GM21528 (cell line): ENCODE measurements at regions not wholly inside any gene's neighbourhood (a gene's known extent, or its start where the extent isn't known, plus 50 kb on each side); places are given as distances from the start of the nearest gene placed in this dataset.

ENCODE experiments used
- ATAC-seq: cut with Tn5 transposase; IDR thresholded peaks from one replicate; pipeline ENCODE4 v1.9.1; 2021; ENCODE audit warnings: mild to moderate bottlenecking, moderate library complexity; ENCODE audit not compliant: unreplicated experiment, low FRiP score

DNA sequence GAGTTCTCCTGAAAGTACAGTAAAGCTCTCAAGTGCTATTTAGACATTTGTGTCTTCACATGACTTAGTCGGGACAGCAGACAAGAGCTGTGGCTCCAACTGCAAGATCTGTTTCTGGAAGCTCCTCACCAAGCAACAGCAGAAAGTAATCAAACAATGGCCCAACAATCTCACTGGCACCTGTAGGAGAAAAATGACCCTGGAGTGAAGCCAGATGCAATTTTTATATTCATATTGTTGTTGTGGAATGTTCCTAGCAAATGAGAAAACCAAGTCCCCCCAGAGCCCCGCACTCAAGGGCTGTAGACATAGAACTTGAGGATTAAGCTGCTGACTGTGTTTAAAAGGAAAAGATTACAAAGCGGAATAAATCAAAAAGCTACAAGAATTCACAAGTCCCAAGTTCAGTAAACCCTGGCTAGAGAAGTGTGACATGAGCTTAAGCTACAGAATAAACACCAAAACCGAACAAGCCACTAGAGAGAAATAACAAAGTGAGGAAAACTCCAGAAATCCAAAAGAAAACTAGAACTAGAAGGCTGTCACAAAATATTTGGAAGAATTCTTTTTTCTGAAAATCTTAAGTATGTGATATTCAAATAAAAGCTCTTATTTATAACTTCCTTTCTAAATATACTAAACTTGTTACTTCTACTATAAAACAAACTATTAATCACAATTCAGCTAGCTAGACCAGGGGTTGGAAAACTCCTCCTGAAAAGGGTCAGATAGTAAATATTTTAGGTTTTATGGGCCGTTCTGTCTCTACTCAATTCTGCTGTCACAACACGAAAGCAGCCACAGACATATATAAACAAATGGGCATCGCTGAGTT, 454.5 kb downstream of the SUCLA2 start:
- no peak for ATAC-seq

DNA sequence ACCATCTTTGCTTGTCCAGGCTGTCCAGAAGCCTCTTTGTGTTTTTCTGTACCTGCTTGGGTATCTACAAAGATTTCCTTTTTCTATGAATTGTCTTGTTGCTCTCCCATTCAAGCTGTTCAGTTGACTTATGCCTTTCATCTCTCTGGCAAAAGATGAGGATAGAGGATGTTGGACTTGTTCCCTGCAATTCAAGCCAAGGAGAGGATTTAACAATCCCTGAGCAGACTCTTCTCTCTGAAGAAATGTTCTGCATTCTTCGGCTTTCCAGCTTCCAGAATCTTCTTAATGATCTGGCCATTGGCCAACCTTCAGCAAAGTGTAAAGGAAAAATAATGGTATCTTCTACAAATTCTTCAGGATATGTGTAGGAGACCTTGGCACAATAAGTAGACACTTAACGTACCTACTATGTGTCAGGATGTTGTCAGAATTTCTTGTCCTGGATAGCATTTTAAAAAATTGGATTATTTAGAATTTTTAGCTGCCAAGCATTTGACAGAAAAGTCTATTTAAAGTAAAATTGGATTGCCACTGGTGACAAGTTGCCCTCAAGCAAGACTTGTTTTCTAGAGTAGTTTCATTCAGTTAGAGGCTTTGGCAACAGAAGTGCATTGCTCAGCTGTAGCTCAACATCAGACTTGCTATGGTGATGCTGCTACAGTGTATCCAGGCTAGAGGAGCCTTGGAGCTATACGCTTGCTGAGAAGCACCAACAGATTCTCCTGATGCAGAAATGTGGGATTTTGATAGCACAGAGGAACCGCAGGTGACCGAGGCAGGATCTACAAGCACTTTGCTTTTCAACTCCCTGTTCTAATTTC, 455.7 kb downstream of the SUCLA2 start:
- ATAC-seq = no peak

DNA sequence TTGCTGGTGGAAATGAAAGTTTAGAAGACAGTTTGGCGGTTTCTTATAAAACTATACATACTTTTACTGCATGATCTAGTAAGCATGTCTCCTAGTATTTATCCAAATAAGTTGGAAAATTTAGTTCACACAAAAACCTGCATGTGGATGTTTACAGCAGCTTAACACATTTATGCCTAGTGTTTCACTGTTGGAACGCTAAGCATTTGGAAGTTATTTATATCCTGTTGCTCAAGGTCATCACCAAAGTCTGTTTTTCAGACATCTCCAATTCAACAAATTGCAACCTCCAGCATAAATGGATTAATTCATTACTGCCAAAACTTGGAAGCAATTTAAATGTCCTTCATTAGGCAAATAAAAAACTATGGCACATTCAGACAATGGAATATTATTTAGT, 461.8 kb downstream of the SUCLA2 start:
- ATAC-seq = no peak

DNA sequence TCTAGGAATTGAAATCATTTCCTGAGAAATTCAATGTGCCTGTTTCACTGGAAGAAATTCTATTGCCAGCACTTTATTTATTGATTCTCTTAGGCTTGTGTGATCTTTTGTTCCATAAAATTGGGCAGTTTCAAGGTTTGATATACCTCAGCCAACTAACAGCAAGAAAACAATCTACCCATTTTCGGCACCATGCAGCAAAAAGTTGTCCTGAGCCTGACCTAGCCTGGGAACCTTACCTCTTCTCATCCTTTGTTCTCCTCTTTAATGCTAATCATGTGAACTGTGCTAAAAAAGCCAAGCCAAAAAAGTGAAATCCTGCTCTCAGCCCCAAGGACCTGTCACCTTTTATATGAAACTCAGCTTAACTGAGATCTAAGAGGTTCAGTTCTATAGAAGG, 477.3 kb downstream of the SUCLA2 start:
- no peak for ATAC-seq

DNA sequence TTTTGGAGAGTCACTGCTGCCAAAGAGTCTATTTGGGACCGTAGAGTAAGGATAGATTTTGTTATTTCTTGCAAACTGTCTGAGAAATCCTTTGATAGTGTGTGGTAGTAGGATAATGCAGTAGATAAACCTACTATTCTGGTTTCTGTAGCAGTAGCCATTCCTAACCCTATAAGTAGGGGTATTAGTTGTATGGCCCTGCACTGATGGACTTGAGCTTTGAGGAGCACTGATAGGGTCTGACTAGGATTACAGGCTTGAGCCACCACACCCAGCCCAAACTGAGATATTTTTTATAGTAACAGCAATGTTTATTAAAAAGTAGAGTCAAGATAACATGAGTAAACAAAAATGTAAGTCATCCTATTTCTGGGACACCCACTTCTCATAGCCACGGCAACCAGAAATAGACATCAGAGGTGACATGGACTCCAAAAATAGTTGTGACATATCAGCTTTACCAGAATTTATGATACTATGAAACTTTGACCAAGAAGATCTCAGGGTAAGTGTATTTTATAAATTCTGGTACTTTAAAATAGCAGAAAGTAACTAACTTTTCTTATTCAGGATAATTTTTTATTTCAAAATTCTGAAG, 479.1 kb downstream of the SUCLA2 start:
- no peak for ATAC-seq

DNA sequence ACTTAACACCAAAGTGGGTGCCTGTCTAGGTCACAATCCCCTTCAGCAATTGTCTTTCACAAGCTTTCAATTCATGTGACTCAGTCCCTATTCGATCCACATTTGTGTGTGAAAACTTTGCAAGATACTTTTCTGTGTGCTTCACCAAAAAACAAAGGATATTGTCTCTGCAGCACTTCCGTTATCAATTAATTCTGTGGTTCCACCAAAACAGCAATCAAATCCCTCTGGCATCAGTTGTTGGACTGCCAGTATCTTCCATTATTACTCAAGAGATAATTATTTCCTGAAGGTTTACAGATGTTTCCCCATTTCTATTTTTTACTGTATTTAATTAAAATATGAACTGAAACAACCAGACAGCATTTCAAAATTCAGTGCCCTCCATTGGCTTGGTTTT, 481.4 kb downstream of the SUCLA2 start:
- ATAC-seq = no peak

DNA sequence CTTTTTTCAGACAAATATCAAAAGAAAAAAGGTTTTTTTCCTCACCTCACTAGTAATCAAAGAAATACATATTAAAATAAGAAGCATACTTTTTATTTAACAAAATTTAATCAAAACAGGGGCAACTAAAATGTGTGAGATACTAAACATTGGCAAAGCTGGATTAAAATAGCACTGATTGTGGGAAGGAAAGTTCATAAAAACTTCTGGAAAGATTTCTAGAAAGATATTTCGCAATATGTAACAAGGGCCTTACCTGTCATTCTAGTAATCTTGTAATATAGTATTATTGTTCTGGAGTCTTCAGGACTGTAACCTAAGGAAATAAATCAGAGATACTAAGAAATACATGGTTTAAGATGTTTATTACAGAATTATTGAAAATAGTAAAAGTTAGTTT, 482.5 kb downstream of the SUCLA2 start:
- no peak for ATAC-seq

DNA sequence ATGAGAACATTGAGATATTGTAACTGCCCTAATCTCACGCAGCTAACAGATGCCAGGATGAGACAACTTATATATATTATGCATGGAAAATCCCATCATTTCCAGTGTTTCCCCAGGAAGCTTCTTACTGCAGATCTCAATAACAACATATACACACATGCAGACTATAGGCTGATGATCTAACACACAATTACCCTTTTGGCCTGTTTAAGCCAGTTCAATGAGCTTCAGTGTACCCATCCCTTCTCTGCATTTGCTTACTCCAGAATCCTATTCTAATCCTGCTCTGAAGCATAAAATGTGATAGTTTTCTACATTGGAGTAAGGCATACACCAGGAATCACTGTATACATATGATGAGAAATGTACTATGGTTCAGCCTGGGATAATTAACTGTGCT, 489.4 kb downstream of the SUCLA2 start:
- ATAC-seq = no peak

DNA sequence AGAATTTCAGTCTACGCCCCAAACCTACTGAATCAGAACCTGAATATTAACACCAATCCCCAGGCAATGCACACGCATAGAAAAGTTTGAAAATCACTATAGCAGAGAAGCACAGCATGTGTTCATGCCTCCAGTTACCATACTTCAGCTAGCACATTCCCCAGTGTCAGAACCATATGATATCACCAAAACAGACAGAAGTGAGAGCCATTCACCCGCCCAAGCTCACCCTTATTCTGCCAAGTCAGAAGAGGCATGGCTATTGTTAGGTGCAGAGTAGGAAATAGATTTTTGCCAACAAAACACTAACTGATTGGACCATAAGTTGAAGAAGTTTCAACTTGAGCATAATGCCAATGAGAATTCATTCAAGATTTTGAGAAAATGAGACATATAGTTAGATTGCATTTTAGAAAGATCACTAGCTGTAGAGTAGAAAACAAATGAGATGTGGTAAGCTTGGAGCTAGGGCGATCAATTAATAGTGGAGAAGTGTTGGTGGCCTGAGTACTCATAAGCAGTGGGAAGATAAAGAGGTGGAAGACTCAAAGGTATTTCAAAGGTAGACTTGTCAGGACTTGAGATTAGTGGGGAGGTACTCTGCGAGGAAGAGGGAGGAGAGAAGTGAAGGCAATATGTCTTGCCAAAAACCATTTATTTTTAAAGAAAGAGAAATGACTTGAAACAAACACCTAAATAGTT, 492.4 kb downstream of the SUCLA2 start:
- ATAC-seq = no peak

DNA sequence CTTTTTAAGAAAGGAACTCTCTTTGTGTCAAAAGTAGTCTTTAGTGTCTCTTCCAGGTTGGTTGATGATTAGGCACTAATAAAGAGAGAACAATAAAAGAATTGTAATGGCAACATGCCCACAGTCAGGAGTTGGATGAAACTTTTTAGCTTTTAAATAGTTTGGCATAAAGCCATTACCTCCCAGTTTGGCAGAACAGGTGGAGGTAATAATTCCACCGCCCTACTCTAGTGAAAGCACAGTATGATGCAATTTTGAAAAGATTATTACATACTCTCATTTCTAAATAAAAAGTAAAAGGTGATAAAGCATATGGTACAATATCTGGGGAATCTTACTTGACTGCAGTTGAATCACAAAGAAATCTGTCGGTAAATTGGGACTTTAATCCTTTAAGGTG, 497.6 kb downstream of the SUCLA2 start:
- ATAC-seq = no peak

DNA sequence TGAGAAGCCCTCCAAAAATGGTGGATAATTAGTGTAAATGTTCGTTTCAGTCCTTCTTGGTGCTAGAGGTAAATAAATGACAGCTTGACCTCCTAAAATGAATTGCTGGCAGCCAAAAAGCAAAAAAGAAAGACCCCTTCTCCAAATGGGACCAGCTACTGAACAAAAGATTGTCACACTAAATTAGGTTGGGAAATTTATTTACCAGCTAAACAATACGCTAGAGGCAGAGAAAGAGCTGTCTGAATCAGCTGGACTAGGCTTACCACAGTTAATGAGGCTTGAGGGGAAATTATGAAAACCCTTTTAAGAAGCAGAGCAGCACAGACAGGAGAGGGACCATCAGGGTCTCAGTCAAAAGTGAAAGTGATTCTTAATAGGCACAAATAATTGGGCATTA, 498.9 kb downstream of the SUCLA2 start:
- no peak for ATAC-seq

DNA sequence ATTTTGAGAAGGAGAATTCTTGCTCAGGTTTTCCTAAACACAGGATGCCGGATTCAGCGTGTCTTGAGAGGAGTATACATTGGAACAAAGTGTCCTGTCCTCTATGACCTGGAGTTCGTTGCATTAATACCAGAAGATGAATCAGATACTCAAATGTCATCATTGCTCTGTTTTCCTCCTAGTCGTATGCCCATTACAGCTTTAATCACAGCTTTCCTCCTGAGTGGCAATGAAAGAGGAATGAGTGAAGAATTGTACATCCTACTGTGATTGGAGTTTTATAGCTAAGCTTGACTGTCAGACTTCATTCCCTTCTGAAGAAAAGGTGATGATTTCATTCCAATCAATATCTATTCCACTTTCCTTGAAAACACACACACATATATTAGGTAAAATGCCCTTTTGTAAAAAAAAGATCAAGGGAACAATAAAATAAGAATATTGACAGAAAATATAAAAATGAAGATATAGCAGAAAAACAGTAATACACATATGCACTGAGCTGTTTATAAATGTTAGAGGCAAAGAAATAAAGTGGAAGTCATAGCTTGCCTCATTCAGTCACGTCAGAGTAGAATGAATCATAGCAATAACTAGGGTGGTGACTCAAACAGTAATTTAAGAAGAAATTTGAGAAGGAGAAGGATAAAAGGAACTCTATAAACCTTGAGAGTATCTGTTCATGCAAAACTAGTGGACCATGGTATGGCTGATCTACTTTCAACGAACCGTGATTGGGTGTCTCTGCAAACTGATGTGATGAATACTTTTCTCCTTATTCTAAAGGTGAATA, 501.5 kb downstream of the SUCLA2 start:
- ATAC-seq = no peak

DNA sequence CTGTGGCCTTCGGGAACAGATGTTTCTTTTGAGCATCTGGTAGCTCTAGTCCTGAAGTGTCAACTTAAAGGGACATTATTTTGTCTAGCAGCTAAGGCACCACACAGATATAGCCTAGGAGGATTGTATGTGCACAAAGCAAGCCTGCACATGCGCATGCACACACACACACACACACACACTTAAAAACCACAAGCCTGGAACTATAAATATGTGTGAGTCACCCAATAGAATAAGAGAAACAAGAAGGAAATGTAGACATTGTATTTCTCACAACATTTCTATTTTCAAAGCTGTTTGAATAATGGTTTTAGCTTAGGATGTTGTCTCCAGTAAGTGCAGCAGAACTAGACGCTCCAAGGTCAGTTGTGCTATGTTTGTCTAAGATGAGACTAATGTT, 516.5 kb downstream of the SUCLA2 start:
- ATAC-seq = no peak

DNA sequence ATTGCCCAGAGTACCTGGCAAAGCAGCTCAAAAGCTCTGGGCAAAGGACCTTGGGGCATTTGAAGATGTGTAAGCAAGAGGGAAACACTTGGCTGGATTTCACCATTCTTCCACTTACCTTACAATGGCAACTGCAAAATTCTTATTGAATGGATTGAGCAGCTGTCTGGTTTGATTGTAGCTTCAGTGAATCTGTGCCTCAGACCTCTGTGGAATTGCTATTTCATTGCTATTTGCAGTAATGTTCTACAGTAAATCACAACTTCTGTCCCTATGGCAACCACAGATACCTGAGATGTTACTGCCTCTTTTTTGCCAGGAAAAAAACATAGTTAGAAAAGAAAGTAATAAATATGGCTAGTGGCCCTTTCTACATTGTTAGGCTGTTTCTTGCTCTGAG, 519.5 kb downstream of the SUCLA2 start:
- ATAC-seq = no peak

DNA sequence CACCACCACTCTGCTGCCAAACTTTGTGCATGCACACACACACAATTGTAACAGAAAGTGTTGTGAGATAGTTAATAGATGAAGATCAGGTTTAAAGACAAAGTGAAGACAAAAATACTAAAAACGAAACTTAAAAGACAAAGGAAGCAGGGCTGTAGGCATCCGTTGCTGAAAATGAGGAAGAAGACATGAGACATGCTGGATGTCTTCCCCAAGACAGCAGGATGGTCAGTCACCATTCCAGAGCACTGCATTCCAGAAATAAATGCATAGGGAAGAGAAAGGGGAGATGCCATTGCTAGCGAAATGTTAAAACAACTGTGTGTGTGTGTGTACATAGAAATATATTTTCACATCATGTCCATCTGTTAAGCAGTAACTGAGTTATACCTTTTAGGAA, 520.1 kb downstream of the SUCLA2 start:
- no peak for ATAC-seq

DNA sequence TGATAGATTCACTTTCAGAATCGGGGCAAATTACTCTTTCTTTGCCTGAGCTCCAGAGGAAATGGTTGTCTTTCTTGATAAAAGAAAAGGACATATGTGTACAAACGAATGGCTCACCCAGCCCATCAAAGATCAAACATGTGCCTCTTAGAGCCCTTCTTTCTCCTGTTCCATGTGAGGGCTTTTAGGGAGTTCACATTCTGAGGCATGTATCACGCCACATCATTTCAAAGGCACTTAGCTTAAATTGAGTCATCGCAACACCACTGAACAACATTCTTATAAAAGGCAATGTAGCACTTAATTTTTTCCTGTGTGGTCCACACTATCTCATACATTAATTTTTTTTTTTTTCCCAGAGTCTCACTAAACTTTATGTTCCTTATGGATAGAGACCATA, 521.0 kb downstream of the SUCLA2 start:
- no peak for ATAC-seq

DNA sequence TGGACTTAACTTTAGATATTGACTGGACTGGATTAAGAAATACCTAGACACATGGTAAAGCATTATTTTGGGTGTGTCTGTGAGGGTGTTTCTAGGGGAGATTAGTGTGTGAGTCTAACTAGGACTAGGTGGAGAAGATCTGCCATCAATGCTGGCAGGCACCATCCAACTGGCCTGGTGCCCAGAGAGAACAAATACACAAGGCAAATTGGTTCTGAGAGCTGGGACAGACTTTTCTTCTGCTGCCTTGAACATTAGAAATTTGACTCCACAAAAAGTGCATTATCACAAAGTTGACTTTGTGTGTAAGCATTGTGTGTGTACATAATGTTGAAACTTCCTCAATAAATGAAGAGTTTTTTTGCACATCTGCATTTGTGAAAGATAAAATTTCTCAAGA, 522.1 kb downstream of the SUCLA2 start:
- no peak for ATAC-seq

DNA sequence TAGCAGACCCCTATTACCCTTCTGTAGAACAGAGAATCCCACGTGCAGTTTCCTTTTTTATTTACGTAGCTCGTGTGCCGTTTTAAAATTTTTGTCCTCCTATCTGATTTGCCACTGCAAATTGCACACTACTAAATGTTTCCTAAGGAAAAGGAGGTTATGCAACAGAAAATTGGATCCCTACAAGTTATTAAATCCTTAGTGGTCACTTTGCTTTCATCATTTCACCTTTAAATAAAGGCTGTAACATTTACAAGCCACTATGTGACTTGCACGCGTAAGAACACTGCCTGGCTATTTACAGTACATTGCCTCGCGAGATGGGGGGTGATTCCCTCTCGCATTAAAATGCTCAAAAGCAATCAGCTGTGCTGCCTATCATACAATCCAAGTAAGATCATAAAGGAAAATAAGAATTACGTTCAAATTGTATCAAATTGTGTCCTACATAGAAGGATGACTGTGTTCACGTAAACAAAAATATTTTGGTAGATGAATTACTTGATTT, 525.6 kb downstream of the SUCLA2 start:
- no peak for ATAC-seq

DNA sequence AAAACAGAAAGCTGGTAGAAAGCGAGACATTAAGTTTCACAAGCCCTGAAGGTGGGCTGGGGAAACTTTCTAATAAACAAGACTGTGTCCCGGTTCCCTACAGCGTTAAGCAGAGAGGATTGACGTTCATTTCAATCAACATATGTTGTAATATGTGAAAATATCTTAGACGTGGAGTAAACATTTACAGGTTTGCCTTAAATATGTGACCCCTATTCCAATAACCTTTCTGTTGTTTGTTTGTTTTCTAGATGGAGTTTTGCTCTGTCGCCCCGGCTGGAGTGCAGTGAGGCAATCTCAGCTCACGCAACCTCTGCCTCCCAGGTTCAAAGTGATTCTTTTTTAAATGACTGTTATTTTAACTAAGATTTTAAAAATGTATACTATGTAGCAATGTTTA, 526.2 kb downstream of the SUCLA2 start:
- ATAC-seq = no peak

DNA sequence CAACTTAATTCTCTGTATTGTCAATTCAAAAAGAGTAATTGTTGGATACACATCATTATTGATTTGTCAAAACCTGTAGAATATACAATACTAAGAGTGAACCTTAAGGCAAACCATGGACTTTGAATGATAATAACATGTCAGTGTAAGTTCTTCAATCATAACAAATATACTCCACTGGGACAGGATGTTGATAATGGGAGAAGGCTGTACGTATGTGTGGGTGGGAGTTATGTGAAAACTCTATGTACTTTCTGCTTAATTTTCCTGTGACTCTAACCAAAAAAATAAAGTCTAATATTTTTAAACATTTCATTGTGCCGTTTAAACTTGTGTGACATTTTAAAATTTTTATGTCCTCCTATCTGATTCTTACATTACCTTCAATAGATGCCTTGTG, 526.7 kb downstream of the SUCLA2 start:
- no peak for ATAC-seq
